H9 (cell line): ENCODE measurements at regions not wholly inside any gene's neighbourhood (a gene's known extent, or its start where the extent isn't known, plus 50 kb on each side); places are given as distances from the start of the nearest gene placed in this dataset.

Experiments used
- DNase-seq: peaks from one replicate; pipeline ENCODE4 v3.0.0-alpha.2; 2017
- H2AFZ ChIP-seq: one replicate; pipeline ENCODE4 v1.6.1; 2013; ENCODE audit warnings: mild to moderate bottlenecking, low read length, control low read depth, moderate library complexity
- H2AK5ac ChIP-seq: 2 replicates; pipeline ENCODE4 v1.6.1; 2013; ENCODE audit warnings: low read length, control low read depth, mixed read lengths; ENCODE audit not compliant: insufficient read length
- H2BK120ac ChIP-seq: one replicate; pipeline ENCODE4 v1.6.1; 2013; ENCODE audit warnings: low read depth, mild to moderate bottlenecking, low read length, control low read depth, inconsistent platforms; ENCODE audit not compliant: poor library complexity, severe bottlenecking
- H2BK12ac ChIP-seq: 2 replicates; pipeline ENCODE4 v1.6.1; 2013; ENCODE audit warnings: low read length, control low read depth, mixed read lengths, low read depth; ENCODE audit not compliant: insufficient read length
- H2BK15ac ChIP-seq: 2 replicates; pipeline ENCODE4 v1.6.1; 2013; ENCODE audit warnings: low read depth, low read length, control low read depth
- H2BK20ac ChIP-seq: one replicate; pipeline ENCODE4 v1.6.1; 2013; ENCODE audit warnings: low read depth, mild to moderate bottlenecking, low read length, control low read depth, inconsistent platforms; ENCODE audit not compliant: poor library complexity, severe bottlenecking
- H2BK5ac ChIP-seq: 2 replicates; pipeline ENCODE4 v1.6.1; 2013; ENCODE audit warnings: low read length, control low read depth, mixed read lengths; ENCODE audit not compliant: insufficient read length
- H3K14ac ChIP-seq: 2 replicates; pipeline ENCODE4 v1.6.1; 2013; ENCODE audit warnings: low read length, control low read depth; ENCODE audit not compliant: insufficient read depth
- H3K18ac ChIP-seq: 2 replicates; pipeline ENCODE4 v1.6.1; 2013; ENCODE audit warnings: low read depth, mild to moderate bottlenecking, mixed read lengths, low read length, control low read depth; ENCODE audit not compliant: insufficient read length
- H3K23ac ChIP-seq: 2 replicates; pipeline ENCODE4 v1.6.1; 2013; ENCODE audit warnings: low read length, control low read depth, mixed read lengths, low read depth; ENCODE audit not compliant: insufficient read length
- H3K23me2 ChIP-seq: 2 replicates; pipeline ENCODE4 v1.6.1; 2013; ENCODE audit warnings: low read depth, mild to moderate bottlenecking, mixed read lengths, low read length, control low read depth; ENCODE audit not compliant: insufficient read length, poor library complexity, severe bottlenecking
- H3K27ac ChIP-seq: 2 replicates; pipeline ENCODE4 v1.5.1; 2013; ENCODE audit warnings: low read length, control low read depth, mixed read lengths, low read depth; ENCODE audit not compliant: insufficient read length
- H3K27me3 ChIP-seq: 2 replicates; pipeline ENCODE4 v1.6.1; 2013; ENCODE audit warnings: low read length, control low read depth, inconsistent platforms; ENCODE audit not compliant: insufficient read depth
- H3K4ac ChIP-seq: 2 replicates; pipeline ENCODE4 v1.6.1; 2013; ENCODE audit warnings: low read depth, mild to moderate bottlenecking, control low read depth, inconsistent platforms, low read length, moderate library complexity
- H3K4me1 ChIP-seq: 2 replicates; pipeline ENCODE4 v1.6.1; 2013; ENCODE audit warnings: low read length, control low read depth, inconsistent platforms; ENCODE audit not compliant: insufficient read depth
- H3K4me2 ChIP-seq: 2 replicates; pipeline ENCODE4 v1.6.1; 2013; ENCODE audit warnings: low read length, control low read depth, mixed read lengths; ENCODE audit not compliant: insufficient read length, insufficient read depth
- H3K56ac ChIP-seq: 2 replicates; pipeline ENCODE4 v1.6.1; 2013; ENCODE audit warnings: low read depth, mild to moderate bottlenecking, mixed read lengths, low read length, control low read depth; ENCODE audit not compliant: insufficient read length
- H3K79me1 ChIP-seq: 2 replicates; pipeline ENCODE4 v1.6.1; 2013; ENCODE audit warnings: low read depth, mild to moderate bottlenecking, moderate library complexity, low read length, control low read depth, inconsistent platforms; ENCODE audit not compliant: insufficient read depth, poor library complexity, severe bottlenecking
- H3K79me2 ChIP-seq: 2 replicates; pipeline ENCODE4 v1.6.1; 2013; ENCODE audit warnings: low read length, control low read depth, inconsistent platforms; ENCODE audit not compliant: insufficient read depth
- H3K9ac ChIP-seq: 2 replicates; pipeline ENCODE4 v1.6.1; 2013; ENCODE audit warnings: low read length, control low read depth, mixed read lengths; ENCODE audit not compliant: insufficient read length; ENCODE audit errors: extremely low read depth
- H3K9me3 ChIP-seq: one replicate; pipeline ENCODE4 v1.6.1; 2013; ENCODE audit warnings: low read depth, low read length, inconsistent platforms; ENCODE audit not compliant: control insufficient read depth
- H3T11ph ChIP-seq: one replicate; pipeline ENCODE4 v1.6.1; 2013; ENCODE audit warnings: mild to moderate bottlenecking, low read length, control low read depth, inconsistent platforms
- H4K20me1 ChIP-seq: one replicate; pipeline ENCODE4 v1.6.1; 2013; ENCODE audit not compliant: control insufficient read depth, insufficient read length, insufficient read depth
- H4K5ac ChIP-seq: 2 replicates; pipeline ENCODE4 v1.6.1; 2013; ENCODE audit warnings: low read depth, mild to moderate bottlenecking, mixed read lengths, low read length, control low read depth; ENCODE audit not compliant: insufficient read length
- H4K8ac ChIP-seq: replicated peaks from 2 replicates; pipeline ENCODE4 v1.6.1; 2013; ENCODE audit warnings: low read length, control low read depth, mixed read lengths, low read depth; ENCODE audit not compliant: insufficient read length
- H4K91ac ChIP-seq: 2 replicates; pipeline ENCODE4 v1.6.1; 2013; ENCODE audit warnings: low read depth, mild to moderate bottlenecking, moderate library complexity, mixed read lengths, low read length, control low read depth; ENCODE audit not compliant: insufficient read length
- H3K27ac Mint-ChIP-seq, 3 experiments: 2 replicates in 2 of 3; 3 replicates in 1 of 3; pipeline ENCODE4 v1.8.0; 2020 to 2021; ENCODE audit warnings: mixed read lengths in 3 of 3, mild to moderate bottlenecking in 1 of 3, moderate library complexity in 1 of 3
- H3K27me3 Mint-ChIP-seq: 2 replicates; pipeline ENCODE4 v1.8.0; 2021; ENCODE audit warnings: low read depth, mild to moderate bottlenecking, moderate library complexity, mixed read lengths
- H3K36me3 Mint-ChIP-seq, 3 experiments: 2 replicates in 2 of 3; 3 replicates in 1 of 3; pipeline ENCODE4 v1.8.0; 2020 to 2021; ENCODE audit warnings: low read depth in 3 of 3, mixed read lengths in 3 of 3; ENCODE audit not compliant: insufficient read depth in 1 of 3
- H3K4me1 Mint-ChIP-seq, 2 experiments: 2 replicates each; pipeline ENCODE4 v1.8.0; 2020; ENCODE audit warnings: mixed read lengths in 2 of 2
- H3K4me3 Mint-ChIP-seq, 2 experiments: 2 replicates in 1 of 2; 3 replicates in 1 of 2; pipeline ENCODE4 v1.8.0; 2020 to 2021; ENCODE audit warnings: mild to moderate bottlenecking in 2 of 2, mixed read lengths in 2 of 2, moderate library complexity in 1 of 2
- H3K9me3 Mint-ChIP-seq, 2 experiments: 2 replicates in 1 of 2; 3 replicates in 1 of 2; pipeline ENCODE4 v1.8.0; 2020; ENCODE audit warnings: mild to moderate bottlenecking in 2 of 2, mixed read lengths in 2 of 2, moderate library complexity in 1 of 2
- WGBS: extraction: QIAGEN DNeasy Blood & Tissue Kit; methylation state at CpG from one replicate; pipeline ENCODE4 v1.1.7; 2013; ENCODE audit warnings: missing lambda C conversion rate, low lambda C conversion rate, mixed read lengths; ENCODE audit not compliant: insufficient read length; ENCODE audit errors: extremely low coverage; 5-methylcytosine and 5-hydroxymethylcytosine counted together
- TF ChIP-seq, protein P1 (sequence below): fragments of 200-600 bp; sonication (generic); conservative IDR thresholded peaks from 3 replicates; pipeline ENCODE4 v1.8.0; 2021; ENCODE audit warnings: antibody characterized with exemption, mild to moderate bottlenecking

DNA sequence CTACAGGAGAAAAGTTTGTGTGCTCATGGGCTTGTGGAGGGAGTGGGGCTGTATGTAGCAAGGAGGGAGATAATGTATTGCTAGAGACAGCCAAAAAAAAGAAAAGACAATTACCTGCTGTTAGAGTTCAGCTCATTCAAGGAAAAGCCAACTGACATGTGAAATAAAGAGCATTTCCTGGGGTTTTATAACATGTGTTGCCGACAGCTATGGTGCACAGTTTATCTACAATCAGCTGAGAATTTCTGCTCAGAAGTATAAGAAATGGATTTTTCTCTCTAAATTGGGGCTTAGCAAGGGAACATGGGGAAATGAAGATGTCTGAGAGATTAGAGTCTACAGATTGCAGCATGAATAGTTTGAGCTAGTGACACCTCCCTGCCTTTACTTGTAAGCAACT is 674.1 kb downstream of the SUCLG1 start:
- H4K8ac ChIP-seq, result no peak overlapping the region
- no peaks in the 10 kb centered on the region for H3K23me2 ChIP-seq
- H3K56ac ChIP-seq, result no peak overlapping the region
- no peak overlapping the region for H3K23ac ChIP-seq
- H3K9ac ChIP-seq, result no peak overlapping the region
- no peak overlapping the region for H4K5ac ChIP-seq
- H4K20me1 ChIP-seq, result no peaks in the 10 kb centered on the region
- no peaks in the 10 kb centered on the region for H3K27me3 ChIP-seq
- H3K4ac ChIP-seq, result no peak overlapping the region
- H3K18ac ChIP-seq, result no peak overlapping the region
- no peak overlapping the region for H4K91ac ChIP-seq
- H2BK12ac ChIP-seq, result no peak overlapping the region
- no peak overlapping the region for H3T11ph ChIP-seq
- DNase-seq, result no peak
- H3K27ac Mint-ChIP-seq, result 0 out of 7 replicates have a peak overlapping the region, but pooled peaks of 1 of the 3 experiments have one; percentile 27
- no peaks in the 10 kb centered on the region for H3K79me2 ChIP-seq
- H3K9me3 ChIP-seq, result no peaks in the 10 kb centered on the region
- no peak overlapping the region for H3K14ac ChIP-seq
- H3K79me1 ChIP-seq, result no peaks in the 10 kb centered on the region
- peaks cover 36 to 51% of the 10 kb centered on the region in 2 experiments for H3K4me1 Mint-ChIP-seq
- no peaks in the 10 kb centered on the region; the same call in 1 of the 2 replicates for H3K4me1 ChIP-seq
- no CpG with 5 or more reads among the region's 1 CpG for WGBS
- H2AK5ac ChIP-seq, result no peak overlapping the region
- no peaks in the 10 kb centered on the region; a peak in 1 of 5 replicates for H3K9me3 Mint-ChIP-seq
- H3K27ac ChIP-seq, result no peak overlapping the region
- no peaks in the 10 kb centered on the region for H3K36me3 Mint-ChIP-seq
- no peak overlapping the region for H3K4me2 ChIP-seq
- H2BK120ac ChIP-seq, result no peak overlapping the region
- no peak overlapping the region for H2BK5ac ChIP-seq
- no peaks in the 10 kb centered on the region for H3K27me3 Mint-ChIP-seq
- H3K4me3 Mint-ChIP-seq, result no peak overlapping the region
- no peak overlapping the region for H2AFZ ChIP-seq
- TF ChIP-seq, protein P1, sequence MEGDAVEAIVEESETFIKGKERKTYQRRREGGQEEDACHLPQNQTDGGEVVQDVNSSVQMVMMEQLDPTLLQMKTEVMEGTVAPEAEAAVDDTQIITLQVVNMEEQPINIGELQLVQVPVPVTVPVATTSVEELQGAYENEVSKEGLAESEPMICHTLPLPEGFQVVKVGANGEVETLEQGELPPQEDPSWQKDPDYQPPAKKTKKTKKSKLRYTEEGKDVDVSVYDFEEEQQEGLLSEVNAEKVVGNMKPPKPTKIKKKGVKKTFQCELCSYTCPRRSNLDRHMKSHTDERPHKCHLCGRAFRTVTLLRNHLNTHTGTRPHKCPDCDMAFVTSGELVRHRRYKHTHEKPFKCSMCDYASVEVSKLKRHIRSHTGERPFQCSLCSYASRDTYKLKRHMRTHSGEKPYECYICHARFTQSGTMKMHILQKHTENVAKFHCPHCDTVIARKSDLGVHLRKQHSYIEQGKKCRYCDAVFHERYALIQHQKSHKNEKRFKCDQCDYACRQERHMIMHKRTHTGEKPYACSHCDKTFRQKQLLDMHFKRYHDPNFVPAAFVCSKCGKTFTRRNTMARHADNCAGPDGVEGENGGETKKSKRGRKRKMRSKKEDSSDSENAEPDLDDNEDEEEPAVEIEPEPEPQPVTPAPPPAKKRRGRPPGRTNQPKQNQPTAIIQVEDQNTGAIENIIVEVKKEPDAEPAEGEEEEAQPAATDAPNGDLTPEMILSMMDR, result no peak
- H2BK20ac ChIP-seq, result no peak overlapping the region
- no peak overlapping the region for H2BK15ac ChIP-seq
